A549 (cell line): ENCODE measurements at regions not wholly inside any gene's neighbourhood (a gene's known extent, or its start where the extent isn't known, plus 50 kb on each side); places are given as distances from the start of the nearest gene placed in this dataset.

Experiments
- ATAC-seq, 2 experiments: fragments of 200-7000 bp in 1 of 2; fragments of >200 bp in 1 of 2; cut with Nextera tagmentation in 1 of 2; cut with Tn5 transposase in 1 of 2; 3 replicates each; pipeline versions ENCODE4 v1.8.0 to v1.9.1; 2018 to 2020; ENCODE audit warnings: mild to moderate bottlenecking in 1 of 2, moderate library complexity in 1 of 2
- CTCF ChIA-PET: fragments of 300-600 bp; sonication (Branson Sonifier 250); formaldehyde crosslinking; extraction: SDS; loops from one replicate; lab custom pipeline; 2021; ENCODE audit warnings: antibody characterized with exemption, inconsistent platforms; lab: Yijun Ruan, JAX
- POLR2A ChIA-PET: fragments of 350-600 bp; formaldehyde crosslinking; extraction: SDS; loops from one replicate; lab custom pipeline; 2021; ENCODE audit warnings: antibody characterized with exemption, inconsistent platforms; lab: Yijun Ruan, JAX
- DNase-seq, 2 experiments: peaks; one replicate each; pipeline versions ENCODE4 v3.0.0 to v3.0.0-alpha.2; 2011 to 2016; ENCODE audit warnings: low read depth in 1 of 2, low spot score in 1 of 2
- FAIRE-seq: peaks from 2 replicates; lab custom pipeline; 2011; peaks lifted over from hg19 to GRCh38; lab: Jason Lieb, UNC
- H3K27ac ChIP-seq, 2 experiments: fragments of >200 bp; sonication (Bioruptor Twin); formaldehyde crosslinking; 3 replicates each; pipeline ENCODE4 v1.5.1; 2016 to 2017
- H3K4me1 ChIP-seq: fragments of >200 bp; sonication (Bioruptor Twin); formaldehyde crosslinking; 3 replicates; pipeline ENCODE4 v1.6.1; 2016
- H3K4me2 ChIP-seq: fragments of >200 bp; sonication (Bioruptor Twin); formaldehyde crosslinking; 3 replicates; pipeline ENCODE4 v1.6.1; 2016
- H3K4me3 ChIP-seq: fragments of >200 bp; sonication (Bioruptor Twin); formaldehyde crosslinking; 3 replicates; pipeline ENCODE4 v1.5.1; 2016
- H3K9me3 ChIP-seq: fragments of >200 bp; sonication (Bioruptor Twin); formaldehyde crosslinking; 3 replicates; pipeline ENCODE4 v1.6.1; 2016
- BHLHE40 ChIP-seq: IDR thresholded peaks from 2 replicates; pipeline ENCODE4 v1.6.1; 2012; ENCODE audit warnings: low read depth, low read length, inconsistent platforms
- CBX2 ChIP-seq: fragments of 200-600 bp; sonication (generic); IDR thresholded peaks from 2 replicates; pipeline ENCODE4 v1.6.1; 2016; ENCODE audit warnings: low read depth, mild to moderate bottlenecking, borderline replicate concordance
- E2F6 ChIP-seq: IDR thresholded peaks from 2 replicates; pipeline ENCODE4 v1.6.1; 2012; ENCODE audit warnings: low read depth, borderline replicate concordance
- EHMT2 ChIP-seq: fragments of 200-600 bp; sonication (generic); IDR thresholded peaks from 2 replicates; pipeline ENCODE4 v1.6.1; 2016; ENCODE audit warnings: antibody characterized with exemption, low read depth, mild to moderate bottlenecking, moderate library complexity
- EP300 ChIP-seq, 2 experiments: fragments of >200 bp; sonication (Bioruptor Twin); formaldehyde crosslinking; IDR thresholded peaks; 2 replicates in 1 of 2; 3 replicates in 1 of 2; pipeline ENCODE4 v1.6.1; 2016 to 2017
- GATA3 ChIP-seq: IDR thresholded peaks from 2 replicates; pipeline ENCODE4 v1.6.1; 2012; ENCODE audit warnings: borderline replicate concordance
- HMGXB4 ChIP-seq: fragments of 250-450 bp; sonication (Bioruptor Pico); IDR thresholded peaks from 2 replicates; pipeline ENCODE4 v1.5.0; 2021; ENCODE audit warnings: mild to moderate bottlenecking, moderate library complexity, borderline replicate concordance
- HOXB13 ChIP-seq: fragments of 250-450 bp; sonication (Bioruptor Pico); IDR thresholded peaks from 2 replicates; pipeline ENCODE4 v1.5.0; 2020; ENCODE audit warnings: low read depth, mild to moderate bottlenecking, moderate library complexity
- HOXB5 ChIP-seq: fragments of 250-450 bp; sonication (Bioruptor Pico); IDR thresholded peaks from 2 replicates; pipeline ENCODE4 v1.5.0; 2020; ENCODE audit warnings: mild to moderate bottlenecking, moderate library complexity
- MAZ ChIP-seq: fragments of 150-350 bp; IDR thresholded peaks from 2 replicates; pipeline ENCODE4 v1.6.1; 2014; ENCODE audit warnings: antibody characterized with exemption, low read depth, low read length, borderline replicate concordance
- NPAS2 ChIP-seq: fragments of 250-450 bp; sonication (Bioruptor Pico); IDR thresholded peaks from 2 replicates; pipeline ENCODE4 v1.8.0; 2022; ENCODE audit warnings: mild to moderate bottlenecking, moderate library complexity, borderline replicate concordance
- PHF8 ChIP-seq: fragments of 200-600 bp; sonication (generic); IDR thresholded peaks from 2 replicates; pipeline ENCODE4 v1.6.1; 2016; ENCODE audit warnings: low read depth, mild to moderate bottlenecking, antibody characterized with exemption, moderate library complexity, borderline replicate concordance
- POLR2A ChIP-seq: IDR thresholded peaks from 2 replicates; pipeline ENCODE4 v1.6.1; 2012; ENCODE audit warnings: mild to moderate bottlenecking, low read length
- RAD21 ChIP-seq, 2 experiments: fragments of >200 bp in 1 of 2; sonication (Bioruptor Twin) in 1 of 2; formaldehyde crosslinking in 1 of 2; IDR thresholded peaks in 1 of 2; conservative IDR thresholded peaks in 1 of 2; 2 replicates in 1 of 2; 3 replicates in 1 of 2; pipeline ENCODE4 v1.6.1; 2012 to 2018; ENCODE audit warnings: inconsistent platforms in 1 of 2
- REST ChIP-seq: fragments of 200-600 bp; sonication (generic); IDR thresholded peaks from 2 replicates; pipeline ENCODE4 v1.6.1; 2016; ENCODE audit warnings: antibody characterized with exemption, mild to moderate bottlenecking, moderate library complexity
- RNF2 ChIP-seq: fragments of 200-600 bp; sonication (generic); IDR thresholded peaks from 2 replicates; pipeline ENCODE4 v1.6.1; 2016; ENCODE audit warnings: low read depth, mild to moderate bottlenecking, antibody characterized with exemption, moderate library complexity, borderline replicate concordance
- TP53 ChIP-seq: fragments of 250-450 bp; sonication (Bioruptor Pico); IDR thresholded peaks from 2 replicates; pipeline ENCODE4 v1.5.0; 2021; ENCODE audit warnings: mild to moderate bottlenecking, moderate library complexity
- ZC3H11A ChIP-seq: fragments of 450-650 bp; IDR thresholded peaks from 2 replicates; pipeline ENCODE4 v1.6.1; 2014; ENCODE audit warnings: antibody characterized with exemption, mild to moderate bottlenecking
- ZFP36 ChIP-seq: fragments of 450-650 bp; IDR thresholded peaks from 2 replicates; pipeline ENCODE4 v1.6.1; 2014; ENCODE audit warnings: borderline replicate concordance; ENCODE audit not compliant: partially characterized antibody

- TF ChIP-seq MAZ: no peak
Observed at GRCh38 chr4:173805884-173806283, 275.9 kb upstream of the HAND2 start (continued).

GRCh38 chr4:173802662-173803022 is 272.6 kb upstream of the HAND2 start:
- no peak overlapping the region for H3K4me3 ChIP-seq
- H3K27ac ChIP-seq: no peak overlapping the region
- H3K4me2 ChIP-seq: no peak overlapping the region
- ATAC-seq (no peak), DNase-seq (no peak), FAIRE-seq (no peak)
- ChIA-PET CTCF (no interaction called here), POLR2A (no interaction called here)
- no peaks in the 10 kb centered on the region for H3K4me1 ChIP-seq
- H3K9me3 ChIP-seq: no peaks in the 10 kb centered on the region
- TF ChIP-seq NPAS2 (CRISPR knock-in tag) (no peak), BHLHE40 (no peak), HMGXB4 (CRISPR knock-in tag) (no peak), HOXB13 (no peak), GATA3 (no peak), POLR2A (no peak), TP53 (CRISPR knock-in tag) (no peak), RAD21 (conservative IDR thresholded peaks at IDR 0.05 in 1 of 2, IDR thresholded peaks at IDR 0.05 in 1 of 2) (no peak), EHMT2 (no peak), HOXB5 (CRISPR knock-in tag) (no peak), RNF2 (no peak), E2F6 (no peak), ZC3H11A (no peak), ZFP36 (no peak), EP300 (IDR thresholded peaks at IDR 0.05) (no peak), PHF8 (no peak), CBX2 (no peak), REST (no peak)
